ENCODE measurements at regions not wholly inside any gene's neighbourhood (a gene's known extent, or its start where the extent isn't known, plus 50 kb on each side); places are given as distances from the start of the nearest gene placed in this dataset.
"Not testable (repeated sequence)": the region's sequence is repeated elsewhere in the genome, so short reads cannot be mapped to it uniquely, and the experiment has no call there.

DNA sequence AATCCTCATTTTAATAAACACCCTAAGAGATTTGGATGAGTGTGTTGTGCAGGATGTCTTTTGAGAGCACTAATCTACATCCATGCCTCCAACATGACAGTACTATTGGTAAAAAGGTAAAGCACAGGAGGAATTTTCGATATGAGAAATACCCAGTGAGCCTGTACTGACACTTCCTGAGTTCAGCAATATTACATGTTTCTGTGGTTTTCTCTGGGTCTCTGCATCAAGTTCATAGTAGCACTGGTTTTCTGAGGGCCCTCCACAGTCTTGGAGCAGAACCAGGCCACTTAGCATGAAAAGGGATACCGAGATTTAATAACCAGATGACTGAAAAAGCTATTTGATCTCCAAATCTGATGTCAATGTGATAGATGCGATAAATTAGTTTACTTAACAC, 524.1 kb downstream of the TMEM38B start:
- no peaks in the 10 kb centered on the region for H3K27me3 Mint-ChIP-seq
- ATAC-seq: no peak
- no peak overlapping the region for H3K27ac Mint-ChIP-seq
- DNase-seq: no peak
- H3K4me3 Mint-ChIP-seq: no peak overlapping the region
- POLR2A ChIA-PET: no interaction called here
- no peaks in the 10 kb centered on the region for H3K4me1 Mint-ChIP-seq
- H3K36me3 Mint-ChIP-seq: peaks cover 0 to 3% (median 0%) of the 10 kb centered on the region in 3 donors
- peaks cover 0 to 21% (median 6%) of the 10 kb centered on the region in 9 donors for H3K9me3 Mint-ChIP-seq

GRCh38 chr9:106218854-106219253, 524.5 kb downstream of the TMEM38B start:
- DNase-seq (no peak), ATAC-seq (no peak)
- POLR2A ChIA-PET: no interaction called here
- peaks cover 0 to 19% (median 7%) of the 10 kb centered on the region in 9 donors for H3K9me3 Mint-ChIP-seq
- H3K36me3 Mint-ChIP-seq: no peaks in the 10 kb centered on the region
- H3K27me3 Mint-ChIP-seq: no peaks in the 10 kb centered on the region
- no peak overlapping the region for H3K4me3 Mint-ChIP-seq
- H3K27ac Mint-ChIP-seq: no peak overlapping the region
- no peaks in the 10 kb centered on the region for H3K4me1 Mint-ChIP-seq

- ATAC-seq: no peak
- H3K4me3 Mint-ChIP-seq: no peak overlapping the region
- no peaks in the 10 kb centered on the region for H3K27me3 Mint-ChIP-seq
- no peaks in the 10 kb centered on the region for H3K36me3 Mint-ChIP-seq
- no peaks in the 10 kb centered on the region for H3K4me1 Mint-ChIP-seq
- no peak overlapping the region for H3K27ac Mint-ChIP-seq
- POLR2A ChIA-PET: no interaction called here
- no peak for DNase-seq
- peaks cover 7 to 22% (median 13%) of the 10 kb centered on the region in 9 donors for H3K9me3 Mint-ChIP-seq
Observed at GRCh38 chr9:106220415-106220814, 526.1 kb downstream of the TMEM38B start.

- no peak for DNase-seq
- POLR2A ChIA-PET: no interaction called here
- Mint-ChIP-seq H3K4me3 (no peak overlapping the region), H3K4me1 (no peaks in the 10 kb centered on the region), H3K36me3 (peaks cover 0 to 7% (median 0%) of the 10 kb centered on the region in 3 donors), H3K9me3 (peaks cover 4 to 50% (median 16%) of the 10 kb centered on the region in 9 donors), H3K27me3 (peaks cover 0 to 4% (median 0%) of the 10 kb centered on the region in 5 donors), H3K27ac (no peak overlapping the region)
- no peak for ATAC-seq
Observed at GRCh38 chr9:106228861-106229260, 534.5 kb downstream of the TMEM38B start.

DNA sequence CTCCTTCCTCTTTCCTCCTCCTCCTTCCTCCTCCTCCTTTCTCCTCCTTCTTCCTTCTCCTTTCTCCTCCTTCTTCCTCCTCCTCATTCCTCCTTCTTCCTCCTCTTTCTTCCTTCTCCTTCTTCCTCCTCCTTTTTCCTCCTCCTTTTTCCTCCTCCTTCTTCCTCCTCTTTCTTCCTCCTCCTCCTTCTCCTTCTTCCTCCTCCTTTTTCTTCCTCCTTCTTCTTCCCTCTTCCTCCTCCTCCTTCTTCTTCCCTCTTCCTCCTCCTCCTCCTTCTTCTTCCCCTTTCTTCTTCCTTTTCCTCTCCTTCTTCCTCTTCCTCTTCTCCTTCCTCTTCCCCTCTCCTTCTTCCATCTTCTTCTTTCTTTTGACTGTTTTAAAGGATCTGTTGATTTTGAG, 538.8 kb downstream of the TMEM38B start:
- ATAC-seq (no peak), DNase-seq (no peak)
- POLR2A ChIA-PET: no interaction called here
- no peak overlapping the region for H3K4me3 Mint-ChIP-seq
- H3K9me3 Mint-ChIP-seq: peaks cover 2 to 37% (median 14%) of the 10 kb centered on the region in 9 donors
- H3K27ac Mint-ChIP-seq: no peak overlapping the region
- peaks cover 0 to 4% (median 0%) of the 10 kb centered on the region in 5 donors for H3K27me3 Mint-ChIP-seq
- no peaks in the 10 kb centered on the region for H3K4me1 Mint-ChIP-seq
- H3K36me3 Mint-ChIP-seq: no peaks in the 10 kb centered on the region

DNA sequence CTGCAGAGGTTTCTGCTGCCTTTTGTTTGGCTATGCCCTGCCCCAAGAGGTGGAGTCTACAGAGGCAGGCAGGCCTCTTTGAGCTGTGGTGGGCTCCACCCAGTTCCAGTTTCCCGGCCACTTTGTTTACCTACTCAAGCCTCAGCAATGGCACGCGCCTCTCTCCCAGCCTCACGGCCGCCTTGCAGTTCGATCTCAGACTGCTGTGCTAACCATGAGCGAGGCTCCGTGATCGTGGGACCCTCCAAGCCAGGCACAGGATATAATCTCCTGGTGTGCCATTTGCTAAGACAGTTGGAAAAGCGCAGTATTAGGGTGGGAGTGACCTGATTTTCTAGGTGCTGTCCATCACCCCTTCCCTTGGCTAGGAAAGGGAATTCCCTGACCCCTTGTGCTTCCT, 566.6 kb downstream of the TMEM38B start:
- H3K27me3 Mint-ChIP-seq, H3K4me3 Mint-ChIP-seq, POLR2A ChIA-PET, ATAC-seq, H3K4me1 Mint-ChIP-seq, H3K27ac Mint-ChIP-seq, H3K36me3 Mint-ChIP-seq, DNase-seq: not testable (repeated sequence)
- H3K9me3 Mint-ChIP-seq: peaks cover 9 to 41% (median 17%) of the 10 kb centered on the region in 9 donors

GRCh38 chr9:106277966-106278365, 583.6 kb downstream of the TMEM38B start:
- Mint-ChIP-seq H3K4me3 (no peak overlapping the region), H3K27me3 (no peaks in the 10 kb centered on the region), H3K9me3 (peaks cover 0 to 13% (median 5%) of the 10 kb centered on the region in 9 donors), H3K4me1 (no peaks in the 10 kb centered on the region), H3K36me3 (no peaks in the 10 kb centered on the region), H3K27ac (no peak overlapping the region)
- ATAC-seq: no peak
- POLR2A ChIA-PET: no interaction called here
- no peak for DNase-seq

DNA sequence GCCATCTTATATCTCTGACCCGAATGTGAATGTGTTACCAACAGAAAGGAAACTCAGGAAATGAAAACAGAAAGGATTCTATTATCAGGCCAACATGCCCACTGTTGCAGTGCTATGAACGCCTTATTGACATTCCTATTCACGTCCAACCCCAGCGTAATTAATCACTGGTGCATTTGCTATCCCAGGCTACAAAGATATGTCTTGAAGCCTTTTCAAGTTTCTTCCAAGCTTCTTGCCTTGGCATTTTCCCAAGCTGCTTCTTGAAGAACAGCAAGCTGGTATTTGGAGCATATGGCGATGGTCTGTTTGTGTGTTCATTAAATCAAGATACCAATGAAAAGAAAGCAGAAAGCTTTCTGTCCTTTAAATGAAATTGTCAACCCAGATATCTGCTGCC, 579.2 kb upstream of the ZNF462 start:
- POLR2A ChIA-PET: no interaction called here
- Mint-ChIP-seq H3K9me3 (peaks cover 0 to 10% (median 0%) of the 10 kb centered on the region in 9 donors), H3K36me3 (peaks cover 0 to 2% (median 0%) of the 10 kb centered on the region in 3 donors), H3K4me3 (no peak overlapping the region), H3K4me1 (no peaks in the 10 kb centered on the region), H3K27me3 (no peaks in the 10 kb centered on the region), H3K27ac (no peak overlapping the region)
- no peak for DNase-seq
- no peak for ATAC-seq

- Mint-ChIP-seq H3K27me3 (no peaks in the 10 kb centered on the region), H3K36me3 (peaks cover 0 to 7% (median 0%) of the 10 kb centered on the region in 3 donors), H3K4me3 (no peak overlapping the region), H3K4me1 (no peaks in the 10 kb centered on the region), H3K9me3 (peaks cover 0 to 10% (median 0%) of the 10 kb centered on the region in 9 donors), H3K27ac (no peak overlapping the region)
- POLR2A ChIA-PET: no interaction called here
- DNase-seq: no peak
- no peak for ATAC-seq
Observed at GRCh38 chr9:106284296-106284695, 578.7 kb upstream of the ZNF462 start.

GRCh38 chr9:106286249-106286648, 576.7 kb upstream of the ZNF462 start:
- no peak for DNase-seq
- POLR2A ChIA-PET: no interaction called here
- H3K36me3 Mint-ChIP-seq: peaks cover 0 to 7% (median 0%) of the 10 kb centered on the region in 3 donors
- H3K27ac Mint-ChIP-seq: no peak overlapping the region
- ATAC-seq: no peak
- no peak overlapping the region for H3K4me3 Mint-ChIP-seq
- H3K9me3 Mint-ChIP-seq: peaks cover 0 to 10% (median 2%) of the 10 kb centered on the region in 9 donors
- H3K27me3 Mint-ChIP-seq: peaks cover 0 to 6% (median 0%) of the 10 kb centered on the region in 5 donors
- H3K4me1 Mint-ChIP-seq: no peaks in the 10 kb centered on the region

- Mint-ChIP-seq H3K9me3 (peaks cover 0 to 10% (median 2%) of the 10 kb centered on the region in 9 donors), H3K36me3 (peaks cover 0 to 7% (median 0%) of the 10 kb centered on the region in 3 donors), H3K4me1 (no peaks in the 10 kb centered on the region), H3K27me3 (peaks cover 0 to 6% (median 0%) of the 10 kb centered on the region in 5 donors), H3K4me3 (no peak overlapping the region), H3K27ac (no peak overlapping the region)
- no peak for ATAC-seq
- POLR2A ChIA-PET: no interaction called here
- DNase-seq: no peak
Observed at GRCh38 chr9:106287091-106287631, 575.8 kb upstream of the ZNF462 start.

- Mint-ChIP-seq H3K9me3 (peaks cover 0 to 10% (median 2%) of the 10 kb centered on the region in 9 donors), H3K36me3 (peaks cover 0 to 7% (median 0%) of the 10 kb centered on the region in 3 donors), H3K4me3 (no peak overlapping the region), H3K4me1 (no peaks in the 10 kb centered on the region), H3K27me3 (peaks cover 0 to 6% (median 0%) of the 10 kb centered on the region in 5 donors), H3K27ac (no peak overlapping the region)
- ATAC-seq: no peak
- DNase-seq: no peak
- POLR2A ChIA-PET: no interaction called here
Observed at GRCh38 chr9:106287731-106288130, 575.2 kb upstream of the ZNF462 start.

GRCh38 chr9:106288689-106289088, 574.3 kb upstream of the ZNF462 start:
- H3K36me3 Mint-ChIP-seq: peaks cover 0 to 7% (median 0%) of the 10 kb centered on the region in 3 donors
- peaks cover 0 to 6% (median 0%) of the 10 kb centered on the region in 5 donors for H3K27me3 Mint-ChIP-seq
- DNase-seq (no peak), ATAC-seq (no peak)
- peaks cover 0 to 10% (median 2%) of the 10 kb centered on the region in 9 donors for H3K9me3 Mint-ChIP-seq
- no peak overlapping the region for H3K4me3 Mint-ChIP-seq
- POLR2A ChIA-PET: no interaction called here
- H3K27ac Mint-ChIP-seq: no peak overlapping the region
- H3K4me1 Mint-ChIP-seq: no peaks in the 10 kb centered on the region

- peaks cover 0 to 6% (median 0%) of the 10 kb centered on the region in 5 donors for H3K27me3 Mint-ChIP-seq
- POLR2A ChIA-PET: no interaction called here
- H3K9me3 Mint-ChIP-seq: peaks cover 0 to 10% (median 2%) of the 10 kb centered on the region in 9 donors
- H3K36me3 Mint-ChIP-seq: peaks cover 0 to 7% (median 0%) of the 10 kb centered on the region in 3 donors
- DNase-seq (no peak), ATAC-seq (no peak)
- H3K4me3 Mint-ChIP-seq: no peak overlapping the region
- no peaks in the 10 kb centered on the region for H3K4me1 Mint-ChIP-seq
- H3K27ac Mint-ChIP-seq: no peak overlapping the region
Observed at GRCh38 chr9:106291786-106292185, 571.2 kb upstream of the ZNF462 start.

Measured in naive thymus-derived CD8-positive, alpha-beta T cell (primary cell).